ENCODE measurements at regions not wholly inside any gene's neighbourhood (a gene's known extent, or its start where the extent isn't known, plus 50 kb on each side); places are given as distances from the start of the nearest gene placed in this dataset.

DNA sequence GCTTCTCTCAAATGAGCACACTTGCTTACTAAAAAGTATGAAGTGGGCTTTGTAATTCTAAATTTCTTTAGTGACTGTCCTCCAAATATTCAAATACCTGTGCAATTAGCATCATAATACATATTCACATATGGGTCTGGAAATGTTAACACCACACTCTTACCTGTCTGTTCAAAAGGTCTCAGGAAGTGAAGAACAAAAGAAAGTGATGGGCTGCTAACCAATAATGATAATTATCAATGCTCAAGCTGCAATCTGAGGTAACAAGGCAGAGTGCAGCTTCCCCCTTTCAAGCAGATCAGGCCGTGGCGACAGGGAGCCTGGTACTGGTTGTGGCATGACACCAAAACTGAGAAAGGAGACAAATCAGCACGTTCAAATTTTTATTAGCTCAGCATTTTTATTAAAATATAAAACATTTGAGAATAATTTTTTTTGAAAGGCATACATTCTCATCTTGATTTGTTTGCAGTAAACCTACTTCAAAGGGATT is 1044.7 kb upstream of the EPHA7 start:
- no peak for DNase-seq (ENCODE audit: low read depth)
- TF ChIP-seq, protein P1, sequence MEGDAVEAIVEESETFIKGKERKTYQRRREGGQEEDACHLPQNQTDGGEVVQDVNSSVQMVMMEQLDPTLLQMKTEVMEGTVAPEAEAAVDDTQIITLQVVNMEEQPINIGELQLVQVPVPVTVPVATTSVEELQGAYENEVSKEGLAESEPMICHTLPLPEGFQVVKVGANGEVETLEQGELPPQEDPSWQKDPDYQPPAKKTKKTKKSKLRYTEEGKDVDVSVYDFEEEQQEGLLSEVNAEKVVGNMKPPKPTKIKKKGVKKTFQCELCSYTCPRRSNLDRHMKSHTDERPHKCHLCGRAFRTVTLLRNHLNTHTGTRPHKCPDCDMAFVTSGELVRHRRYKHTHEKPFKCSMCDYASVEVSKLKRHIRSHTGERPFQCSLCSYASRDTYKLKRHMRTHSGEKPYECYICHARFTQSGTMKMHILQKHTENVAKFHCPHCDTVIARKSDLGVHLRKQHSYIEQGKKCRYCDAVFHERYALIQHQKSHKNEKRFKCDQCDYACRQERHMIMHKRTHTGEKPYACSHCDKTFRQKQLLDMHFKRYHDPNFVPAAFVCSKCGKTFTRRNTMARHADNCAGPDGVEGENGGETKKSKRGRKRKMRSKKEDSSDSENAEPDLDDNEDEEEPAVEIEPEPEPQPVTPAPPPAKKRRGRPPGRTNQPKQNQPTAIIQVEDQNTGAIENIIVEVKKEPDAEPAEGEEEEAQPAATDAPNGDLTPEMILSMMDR (IDR thresholded peaks at IDR 0.05; ENCODE audit: low read length, missing control alignments) = no peak
- no peak overlapping the region for H3K4me3 ChIP-seq (replicated peaks; ENCODE audit: low read depth, low read length)

DNA sequence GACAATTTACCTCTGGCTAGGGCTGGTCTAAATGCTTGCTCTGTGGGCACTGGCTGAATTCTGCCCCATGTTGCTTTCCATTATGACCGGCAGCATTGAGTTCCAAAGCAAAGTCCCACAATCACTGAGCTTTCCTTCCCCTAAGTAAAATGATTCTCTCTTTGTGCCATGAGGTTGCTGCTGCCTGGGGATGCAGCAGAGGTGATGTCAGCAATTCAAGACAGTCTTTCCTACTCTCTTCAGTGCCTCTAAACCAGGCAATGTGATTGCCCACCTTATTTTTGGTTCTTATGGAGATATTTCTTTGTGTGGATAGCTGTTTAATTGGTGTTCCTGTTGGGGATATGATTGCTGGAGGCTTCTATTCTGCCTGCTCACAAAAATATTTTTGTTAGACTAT is 1043.9 kb upstream of the EPHA7 start:
- DNase-seq (ENCODE audit: low read depth) = no peak
- TF ChIP-seq, protein P1 (IDR thresholded peaks at IDR 0.05; ENCODE audit: low read length, missing control alignments) = no peak
- H3K4me3 ChIP-seq (replicated peaks; ENCODE audit: low read depth, low read length) = no peak overlapping the region

DNA sequence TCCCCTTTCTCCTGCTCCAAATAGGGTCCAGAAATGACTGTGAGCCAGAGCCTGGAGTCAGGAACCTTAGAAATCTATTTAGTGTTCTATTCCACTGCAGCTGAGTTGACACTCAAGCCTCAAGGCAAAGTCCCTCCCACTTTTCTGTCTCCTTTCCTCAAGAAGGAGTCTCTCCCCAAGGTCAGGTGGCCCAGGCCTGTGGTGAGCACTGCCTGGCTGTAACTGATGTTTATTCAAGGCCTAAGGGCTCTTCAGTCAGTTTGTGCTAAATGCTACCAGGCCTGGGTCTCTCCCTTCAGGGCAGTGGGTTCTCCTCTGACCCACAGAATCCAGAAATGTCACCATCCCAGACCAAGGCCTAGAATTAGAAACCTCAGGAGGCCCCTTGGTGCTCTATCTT is 1042.9 kb upstream of the EPHA7 start:
- no peak overlapping the region for H3K4me3 ChIP-seq (replicated peaks; ENCODE audit: low read depth, low read length)
- TF ChIP-seq, protein P1 (IDR thresholded peaks at IDR 0.05; ENCODE audit: low read length, missing control alignments) = no peak
- no peak for DNase-seq (ENCODE audit: low read depth)

DNA sequence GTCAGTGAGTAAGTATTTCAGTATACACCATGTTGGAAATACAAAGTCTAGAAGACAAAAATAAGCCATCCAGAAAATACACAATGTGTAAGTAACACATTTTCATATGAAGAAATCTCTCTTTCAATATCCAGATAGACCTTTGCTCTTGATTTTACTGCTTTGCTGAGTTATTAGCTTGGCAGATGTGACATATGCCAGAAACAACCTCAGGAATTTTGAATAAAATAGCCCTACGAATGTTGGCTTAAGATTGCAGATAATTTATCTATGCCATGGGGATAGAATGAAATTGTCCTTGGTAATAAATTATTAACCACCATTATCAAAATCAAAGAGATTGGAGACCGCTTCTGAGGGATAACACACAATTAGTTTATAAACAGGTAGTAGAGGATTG is 1036.9 kb upstream of the EPHA7 start:
- no peak overlapping the region for H3K4me3 ChIP-seq (replicated peaks; ENCODE audit: low read depth, low read length)
- DNase-seq (ENCODE audit: low read depth) = no peak
- TF ChIP-seq, protein P1 (IDR thresholded peaks at IDR 0.05; ENCODE audit: low read length, missing control alignments) = no peak

DNA sequence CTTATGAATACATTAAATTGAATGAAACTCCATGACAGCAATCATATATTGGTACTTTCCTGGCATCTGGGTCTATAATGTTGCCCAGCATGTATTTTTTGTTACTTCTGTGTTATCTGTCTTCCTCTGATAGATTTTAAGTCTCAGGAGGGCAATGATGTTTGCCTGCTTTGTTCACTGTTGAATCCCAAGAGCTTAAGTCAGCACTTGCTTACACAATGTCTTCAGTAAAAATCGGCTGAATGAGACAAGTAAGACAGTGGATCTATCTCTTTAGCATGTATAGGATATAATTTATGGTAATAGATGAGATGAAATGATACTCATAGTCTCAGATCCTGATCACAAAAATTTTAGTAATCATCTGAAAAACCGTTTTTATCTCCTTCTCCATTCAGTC is 1034.9 kb upstream of the EPHA7 start:
- H3K4me3 ChIP-seq (replicated peaks; ENCODE audit: low read depth, low read length) = no peak overlapping the region
- TF ChIP-seq, protein P1 (IDR thresholded peaks at IDR 0.05; ENCODE audit: low read length, missing control alignments) = no peak
- DNase-seq (ENCODE audit: low read depth) = no peak

DNA sequence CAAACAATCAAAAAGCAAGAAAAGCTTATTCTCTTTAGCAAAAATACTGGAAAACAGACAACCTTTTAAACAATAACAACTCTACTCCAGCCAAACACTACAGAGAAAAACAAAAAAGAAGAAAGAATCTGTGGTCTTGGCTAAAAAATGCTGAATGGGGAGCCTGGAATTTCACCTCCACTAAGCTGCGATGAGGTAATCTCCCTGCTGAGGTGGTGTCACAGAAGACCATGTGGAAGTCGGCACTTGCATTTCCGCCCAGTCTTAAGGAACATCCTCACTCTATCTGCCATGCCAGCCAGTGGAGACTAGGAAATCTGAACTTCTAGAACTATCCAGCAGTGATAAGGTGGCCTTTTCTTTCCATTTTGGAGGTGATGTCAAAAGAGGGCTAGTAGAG is 1026.8 kb upstream of the EPHA7 start:
- H3K4me3 ChIP-seq (replicated peaks; ENCODE audit: low read depth, low read length) = no peak overlapping the region
- TF ChIP-seq, protein P1 (IDR thresholded peaks at IDR 0.05; ENCODE audit: low read length, missing control alignments) = no peak
- no peak for DNase-seq (ENCODE audit: low read depth)

DNA sequence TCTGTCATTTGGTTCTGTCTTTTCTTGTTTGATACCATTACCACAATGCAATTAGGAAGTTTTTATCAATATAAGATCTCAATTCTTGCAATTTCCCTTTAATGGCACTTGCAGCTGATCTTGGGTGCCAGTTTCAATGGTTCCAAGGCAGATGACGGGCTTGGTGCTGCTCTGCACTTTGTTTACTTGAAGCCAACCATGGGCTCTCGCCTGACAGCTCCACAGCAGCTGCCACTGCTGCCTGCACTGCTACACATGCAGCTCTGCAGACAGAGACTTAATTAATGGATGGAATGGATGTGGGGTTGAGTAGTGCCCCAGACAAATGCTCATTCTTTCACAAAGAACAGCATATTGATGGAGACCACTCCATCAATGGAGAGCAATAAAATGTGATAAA is 1024.3 kb upstream of the EPHA7 start:
- H3K4me3 ChIP-seq (replicated peaks; ENCODE audit: low read depth, low read length) = no peak overlapping the region
- DNase-seq (ENCODE audit: low read depth) = no peak
- TF ChIP-seq, protein P1 (IDR thresholded peaks at IDR 0.05; ENCODE audit: low read length, missing control alignments) = no peak

Data from fibroblast of pulmonary artery (primary cell).